ENCODE measurements at regions not wholly inside any gene's neighbourhood (a gene's known extent, or its start where the extent isn't known, plus 50 kb on each side); places are given as distances from the start of the nearest gene placed in this dataset.

- TF ChIP-seq MED13 (CRISPR knock-in tag; IDR thresholded peaks at IDR 0.05) = no peak
- TF ChIP-seq SNAPC2 (CRISPR knock-in tag; IDR thresholded peaks at IDR 0.05) = no peak
- TF ChIP-seq NFKB2 (CRISPR knock-in tag; IDR thresholded peaks at IDR 0.05; ENCODE audit: borderline replicate concordance) = no peak
- no peak for TF ChIP-seq SPEN (CRISPR knock-in tag; IDR thresholded peaks at IDR 0.05; ENCODE audit: low read depth)
- no peak for TF ChIP-seq MED1 (CRISPR knock-in tag; IDR thresholded peaks at IDR 0.05)
- TF ChIP-seq ZBED4 (CRISPR knock-in tag; IDR thresholded peaks at IDR 0.05; ENCODE audit: borderline replicate concordance) = no peak
- TF ChIP-seq, protein P1, sequence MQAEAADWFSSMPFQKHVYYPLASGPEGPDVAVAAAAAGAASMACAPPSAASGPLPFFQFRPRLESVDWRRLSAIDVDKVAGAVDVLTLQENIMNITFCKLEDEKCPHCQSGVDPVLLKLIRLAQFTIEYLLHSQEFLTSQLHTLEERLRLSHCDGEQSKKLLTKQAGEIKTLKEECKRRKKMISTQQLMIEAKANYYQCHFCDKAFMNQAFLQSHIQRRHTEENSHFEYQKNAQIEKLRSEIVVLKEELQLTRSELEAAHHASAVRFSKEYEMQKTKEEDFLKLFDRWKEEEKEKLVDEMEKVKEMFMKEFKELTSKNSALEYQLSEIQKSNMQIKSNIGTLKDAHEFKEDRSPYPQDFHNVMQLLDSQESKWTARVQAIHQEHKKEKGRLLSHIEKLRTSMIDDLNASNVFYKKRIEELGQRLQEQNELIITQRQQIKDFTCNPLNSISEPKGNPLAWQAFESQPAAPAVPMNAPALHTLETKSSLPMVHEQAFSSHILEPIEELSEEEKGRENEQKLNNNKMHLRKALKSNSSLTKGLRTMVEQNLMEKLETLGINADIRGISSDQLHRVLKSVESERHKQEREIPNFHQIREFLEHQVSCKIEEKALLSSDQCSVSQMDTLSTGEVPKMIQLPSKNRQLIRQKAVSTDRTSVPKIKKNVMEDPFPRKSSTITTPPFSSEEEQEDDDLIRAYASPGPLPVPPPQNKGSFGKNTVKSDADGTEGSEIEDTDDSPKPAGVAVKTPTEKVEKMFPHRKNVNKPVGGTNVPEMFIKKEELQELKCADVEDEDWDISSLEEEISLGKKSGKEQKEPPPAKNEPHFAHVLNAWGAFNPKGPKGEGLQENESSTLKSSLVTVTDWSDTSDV (CRISPR knock-in tag; IDR thresholded peaks at IDR 0.05) = no peak
Observed at GRCh38 chr1:238660849-238661248, 725.5 kb upstream of the CHRM3 start (continued).

DNA sequence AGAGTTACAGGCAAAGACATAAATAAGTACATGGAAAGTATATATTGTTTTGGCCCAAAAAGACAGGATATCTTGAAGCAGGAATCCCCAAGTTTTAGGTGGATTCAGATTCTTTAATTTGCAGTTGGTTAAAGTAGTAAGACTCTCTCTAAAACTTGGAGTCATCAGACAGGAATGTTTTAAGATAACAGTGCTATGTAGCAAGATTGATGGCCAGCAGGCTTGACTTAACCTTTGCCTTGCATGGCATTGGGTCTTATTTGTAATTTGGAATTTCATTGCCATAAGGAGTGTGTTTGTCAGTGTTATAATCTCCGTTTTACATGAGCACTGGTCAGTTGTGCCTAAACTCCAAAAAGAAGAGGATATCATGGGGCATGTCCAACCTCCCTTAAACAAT is 727.6 kb upstream of the CHRM3 start:
- FAIRE-seq = no peak
- no peaks in the 10 kb centered on the region for H4K20me1 ChIP-seq (ENCODE audit: insufficient read depth, low read length)
- intact Hi-C loops (cut with micrococcal nuclease; ENCODE audit: unreplicated experiment) = no loop called here
- H3K27ac ChIP-seq (ENCODE audit: extremely low read length, insufficient read depth, low read length) = no peak overlapping the region
- in situ Hi-C loops (cut with HindIII; ENCODE audit: extremely low pct_ligation_motif_present, low pct_unique_long_range_greater_than_20kb) = no loop called here
- no peaks in the 10 kb centered on the region; a peak in 1 of 5 replicates for H3K27me3 ChIP-seq (ENCODE audit: control insufficient read depth in 1 of 2, insufficient read depth in 2 of 2, low read length in 2 of 2)
- BruUV-seq (replicated peaks) = no TSS peak
- H2AFZ ChIP-seq (ENCODE audit: low read length) = no peak overlapping the region
- H3K79me2 ChIP-seq (ENCODE audit: insufficient read depth, low read length) = no peaks in the 10 kb centered on the region
- POLR2A ChIA-PET = no interaction called here
- TF ChIP-seq YEATS4 (CRISPR knock-in tag; IDR thresholded peaks at IDR 0.05; ENCODE audit: borderline replicate concordance) (no peak), SNAPC5 (CRISPR knock-in tag; IDR thresholded peaks at IDR 0.05; ENCODE audit: borderline replicate concordance) (no peak), ZNF234 (CRISPR knock-in tag; conservative IDR thresholded peaks at IDR 0.05) (no peak), ZNF317 (CRISPR knock-in tag; IDR thresholded peaks at IDR 0.05) (no peak), SUZ12 (IDR thresholded peaks at IDR 0.05; ENCODE audit: low read depth, low read length) (no peak), ZNF280D (CRISPR knock-in tag; IDR thresholded peaks at IDR 0.05) (no peak), MAFK (conservative IDR thresholded peaks at IDR 0.05 in 1 of 2, IDR thresholded peaks at IDR 0.05 in 1 of 2; ENCODE audit: low read length in 2 of 2) (no peak), RXRB (CRISPR knock-in tag; IDR thresholded peaks at IDR 0.05; ENCODE audit: borderline replicate concordance) (no peak)
- CTCF ChIA-PET (ENCODE audit: low intra/inter-chr PET ratio, low total read pairs) = no interaction called here
- ATAC-seq = no peak
- H3K36me3 ChIP-seq (replicated peaks in 1 of 2; ENCODE audit: control insufficient read depth in 1 of 2, insufficient read depth in 2 of 2, low read length in 2 of 2) = no peaks in the 10 kb centered on the region
- no peak overlapping the region for H3K9ac ChIP-seq (ENCODE audit: insufficient read depth, low read depth, low read length)
- DNase-seq (ENCODE audit: low spot score) = no peak
- 8% methylated on average over 1 of the region's 1 CpG for WGBS (ENCODE audit: low lambda C conversion rate)
- H3K9me3 ChIP-seq (ENCODE audit: low read length) = peaks cover 75% of the 10 kb centered on the region
- no peak overlapping the region for H3K4me3 ChIP-seq (replicated peaks in 1 of 3; ENCODE audit: insufficient read depth in 1 of 3, low read depth in 2 of 3, low read length in 3 of 3)
- no peaks in the 10 kb centered on the region for H3K4me1 ChIP-seq (ENCODE audit: insufficient read depth, low read length)
- no peak overlapping the region for H3K4me2 ChIP-seq (ENCODE audit: low read depth, low read length)
